Activated T-cell treated with anti-CD3 and anti-CD28 coated beads, Interleukin-2, amount 50 U/mL, for 24 hours (primary cell): ENCODE measurements at regions not wholly inside any gene's neighbourhood (a gene's known extent, or its start where the extent isn't known, plus 50 kb on each side); places are given as distances from the start of the nearest gene placed in this dataset.
A peak's percentile ranks its signal among the peaks of the same experiment; 100 is the strongest.

Experiments
- DNase-seq: peaks from one replicate; pipeline ENCODE4 v3.0.0-alpha.2; 2020
- H3K27ac Mint-ChIP-seq: 2 replicates; pipeline ENCODE4 v1.8.0; 2020; ENCODE audit warnings: mild to moderate bottlenecking, mixed read lengths
- H3K27me3 Mint-ChIP-seq: 2 replicates; pipeline ENCODE4 v1.8.0; 2020; ENCODE audit warnings: mixed read lengths
- H3K36me3 Mint-ChIP-seq: 2 replicates; pipeline ENCODE4 v1.8.0; 2020; ENCODE audit warnings: low read depth, mixed read lengths
- H3K4me1 Mint-ChIP-seq: 2 replicates; pipeline ENCODE4 v1.8.0; 2020; ENCODE audit warnings: low read depth, mixed read lengths
- H3K4me3 Mint-ChIP-seq: 2 replicates; pipeline ENCODE4 v1.8.0; 2020; ENCODE audit warnings: mild to moderate bottlenecking, moderate library complexity, mixed read lengths
- H3K9me3 Mint-ChIP-seq: 2 replicates; pipeline ENCODE4 v1.8.0; 2020; ENCODE audit warnings: mixed read lengths

DNA sequence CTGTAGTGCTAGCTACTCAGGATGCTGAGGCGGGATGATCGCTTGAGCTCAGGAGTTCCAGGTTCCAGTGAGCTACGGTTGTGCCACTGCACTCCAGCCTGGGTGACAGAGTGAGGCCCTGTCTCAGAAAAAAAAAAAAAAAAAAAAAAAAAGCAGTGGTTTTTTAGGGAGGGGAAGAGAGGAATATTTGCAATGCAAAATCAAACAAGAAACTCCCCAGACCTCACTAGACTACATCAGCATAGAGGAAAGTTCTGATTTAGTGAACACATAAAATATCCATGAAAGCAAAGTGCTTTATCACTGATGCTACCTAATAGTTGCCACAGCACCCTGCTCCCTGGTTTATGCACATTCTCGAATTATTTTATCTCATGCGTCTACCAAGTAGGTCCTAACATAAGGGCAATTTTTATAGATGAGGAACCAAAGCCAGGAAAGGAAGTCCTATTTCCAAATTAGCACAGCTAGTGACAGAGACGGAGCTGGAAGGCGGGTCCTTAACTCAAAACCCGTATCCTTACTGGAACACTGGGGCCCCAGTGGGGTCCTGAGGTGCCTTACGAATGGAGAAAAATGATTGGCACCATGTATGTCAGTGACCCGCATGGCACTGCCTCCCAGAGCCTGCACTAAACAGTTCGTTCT is 50.7 kb upstream of the GPR157 start:
- Mint-ChIP-seq H3K9me3 (no peaks in the 10 kb centered on the region), H3K4me1 (peaks cover 10% of the 10 kb centered on the region), H3K36me3 (no peaks in the 10 kb centered on the region), H3K27ac (no peak overlapping the region), H3K4me3 (no peak overlapping the region), H3K27me3 (peaks cover 44% of the 10 kb centered on the region)
- DNase-seq: no peak

DNA sequence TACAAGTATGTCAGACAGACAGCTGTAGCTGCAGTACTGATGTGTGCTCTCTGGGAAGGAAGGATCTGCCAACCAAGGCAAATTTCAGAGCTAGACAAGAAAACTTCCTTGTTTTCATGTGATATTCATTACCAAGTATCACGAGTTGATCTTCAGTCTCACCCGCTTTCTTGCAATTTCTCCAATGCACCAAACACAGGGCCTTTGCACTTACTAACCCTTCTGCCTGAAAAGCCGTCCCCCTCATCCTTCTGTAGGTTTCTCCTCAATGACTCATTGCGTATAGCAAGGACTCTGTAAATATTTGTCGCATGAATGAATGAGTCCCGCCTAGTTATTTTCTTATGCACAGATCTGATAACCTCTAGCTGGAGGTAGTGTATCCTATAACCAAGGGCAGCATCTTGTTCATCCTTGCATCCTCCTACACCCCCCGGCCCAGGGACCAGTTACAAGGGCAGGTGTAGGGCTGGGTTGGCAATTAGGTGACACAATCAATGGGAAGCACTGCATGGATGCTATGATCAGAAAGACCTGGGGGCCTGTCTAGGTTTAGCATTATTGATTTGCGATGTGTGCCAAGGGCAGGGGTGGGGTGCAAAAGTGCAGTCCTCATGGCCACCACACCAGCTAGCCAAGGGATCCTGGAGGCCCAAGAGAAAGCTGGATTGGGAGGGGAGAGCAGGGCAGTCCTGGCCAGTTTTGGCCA is 51.4 kb upstream of the GPR157 start:
- no peaks in the 10 kb centered on the region for H3K36me3 Mint-ChIP-seq
- H3K4me1 Mint-ChIP-seq: peaks cover 10% of the 10 kb centered on the region
- peaks cover 41% of the 10 kb centered on the region for H3K27me3 Mint-ChIP-seq
- no peak overlapping the region for H3K27ac Mint-ChIP-seq
- no peaks in the 10 kb centered on the region for H3K9me3 Mint-ChIP-seq
- no peak for DNase-seq
- H3K4me3 Mint-ChIP-seq: no peak overlapping the region

DNA sequence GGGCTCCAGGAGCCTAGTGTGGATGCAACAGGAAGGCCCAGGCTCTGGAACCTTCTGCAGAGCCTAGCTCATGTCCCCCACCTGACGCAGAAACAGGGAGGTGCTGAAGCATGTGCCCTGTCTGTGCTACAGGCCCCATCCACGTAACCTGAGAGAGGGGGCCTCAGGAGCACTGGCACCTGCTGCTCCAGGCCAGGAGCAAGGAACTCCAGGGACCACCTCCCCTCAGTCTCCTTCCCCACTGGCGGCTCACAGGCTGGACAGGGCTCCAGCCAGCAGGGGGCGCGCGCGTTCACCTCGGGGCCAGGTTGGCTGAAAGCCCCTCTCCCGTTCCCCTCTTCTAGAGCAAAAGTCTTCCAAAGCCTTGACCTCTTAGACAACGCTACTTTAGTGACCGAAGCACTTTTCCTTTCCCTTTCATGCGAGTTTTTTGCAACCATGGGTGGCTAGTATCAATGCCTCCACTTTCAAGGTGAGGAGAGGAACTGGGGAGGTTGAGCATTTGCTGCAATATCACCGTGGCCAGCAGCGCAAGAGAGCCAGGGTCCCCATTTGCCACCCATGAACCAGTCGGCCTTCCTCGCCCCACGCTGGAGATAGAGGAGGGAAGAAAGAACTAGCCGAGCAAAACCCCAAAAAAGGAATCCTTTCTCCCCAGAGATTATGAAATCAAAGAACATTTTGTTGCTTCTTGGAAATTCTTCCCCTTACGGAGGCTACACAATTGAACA is 52.4 kb upstream of the GPR157 start:
- DNase-seq: peak; percentile 83
- Mint-ChIP-seq H3K4me3 (peak overlapping the region; percentile 79), H3K4me1 (peaks cover 10% of the 10 kb centered on the region), H3K27ac (no peak overlapping the region), H3K36me3 (no peaks in the 10 kb centered on the region), H3K9me3 (no peaks in the 10 kb centered on the region), H3K27me3 (peaks cover 41% of the 10 kb centered on the region)

DNA sequence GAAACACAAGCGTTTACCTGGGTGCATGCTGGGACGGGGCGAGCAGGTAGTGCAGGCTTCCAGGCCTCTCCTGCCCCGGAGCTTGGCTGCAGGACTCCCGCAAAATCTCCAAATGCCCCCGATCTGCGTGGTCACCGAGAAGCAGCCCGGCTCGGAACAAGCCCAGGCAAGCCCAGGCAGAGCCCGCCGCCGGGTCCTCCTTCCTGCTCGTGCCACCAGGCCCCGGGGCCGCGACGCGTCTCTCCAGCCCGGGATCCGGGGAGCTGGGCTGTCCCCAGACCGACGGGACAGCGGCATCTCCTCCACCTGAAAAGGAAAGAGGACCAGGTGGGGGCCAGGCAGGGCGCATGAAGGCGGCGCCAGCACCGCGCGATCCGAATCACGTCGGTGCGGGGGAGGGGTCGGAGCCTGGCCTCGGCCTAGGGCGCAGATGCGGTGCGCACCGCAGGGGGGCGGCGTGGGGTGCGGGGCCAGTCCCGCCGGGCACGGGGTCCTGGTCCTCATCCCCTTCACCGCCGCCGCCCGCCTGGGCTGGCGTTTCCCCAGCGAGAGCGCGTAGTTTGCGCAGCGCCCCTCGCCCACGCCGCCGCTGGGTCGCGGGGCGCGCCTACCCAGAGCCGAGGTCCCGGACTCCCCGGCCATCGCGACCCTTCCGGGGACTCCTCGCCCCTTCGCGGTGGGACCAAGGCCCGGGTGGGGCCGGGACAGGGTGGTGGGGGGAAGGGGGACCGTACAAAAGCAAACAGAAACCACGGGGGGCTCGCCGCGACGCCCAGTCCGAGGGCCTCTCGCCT is 52.4 kb upstream of the H6PD start:
- Mint-ChIP-seq H3K27me3 (peaks cover 41% of the 10 kb centered on the region), H3K27ac (no peak overlapping the region), H3K4me3 (peak overlapping the region; percentile 79), H3K36me3 (no peaks in the 10 kb centered on the region), H3K9me3 (no peaks in the 10 kb centered on the region), H3K4me1 (peaks cover 10% of the 10 kb centered on the region)
- no peak for DNase-seq

DNA sequence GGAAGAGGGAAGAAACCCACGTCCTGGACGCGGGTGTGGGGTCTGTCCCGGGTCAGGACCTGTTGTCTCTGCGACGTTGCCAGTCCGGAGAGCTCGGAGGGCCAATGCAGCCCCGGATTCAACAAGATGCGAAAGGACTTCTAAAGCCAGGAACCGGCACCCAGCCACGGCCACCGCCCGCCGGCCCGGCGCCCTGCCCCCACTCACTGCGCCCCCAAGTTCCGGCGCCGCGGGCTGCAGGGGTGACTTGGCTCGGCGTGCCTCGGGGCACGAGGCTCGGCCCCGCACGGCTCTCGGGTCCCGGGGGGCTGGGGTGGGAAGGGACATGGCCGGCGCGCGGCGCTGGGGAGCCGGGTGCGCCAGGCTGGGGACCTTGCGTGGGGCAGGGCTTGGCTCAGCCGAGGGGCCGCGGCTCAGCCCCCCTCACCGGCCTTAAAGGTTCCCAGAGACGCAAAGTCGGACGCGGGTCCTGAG is 51.8 kb upstream of the H6PD start:
- peak overlapping the region; percentile 69 for H3K4me3 Mint-ChIP-seq
- peaks cover 10% of the 10 kb centered on the region for H3K4me1 Mint-ChIP-seq
- H3K27me3 Mint-ChIP-seq: peaks cover 41% of the 10 kb centered on the region
- H3K9me3 Mint-ChIP-seq: no peaks in the 10 kb centered on the region
- DNase-seq: no peak
- no peak overlapping the region for H3K27ac Mint-ChIP-seq
- H3K36me3 Mint-ChIP-seq: no peaks in the 10 kb centered on the region

DNA sequence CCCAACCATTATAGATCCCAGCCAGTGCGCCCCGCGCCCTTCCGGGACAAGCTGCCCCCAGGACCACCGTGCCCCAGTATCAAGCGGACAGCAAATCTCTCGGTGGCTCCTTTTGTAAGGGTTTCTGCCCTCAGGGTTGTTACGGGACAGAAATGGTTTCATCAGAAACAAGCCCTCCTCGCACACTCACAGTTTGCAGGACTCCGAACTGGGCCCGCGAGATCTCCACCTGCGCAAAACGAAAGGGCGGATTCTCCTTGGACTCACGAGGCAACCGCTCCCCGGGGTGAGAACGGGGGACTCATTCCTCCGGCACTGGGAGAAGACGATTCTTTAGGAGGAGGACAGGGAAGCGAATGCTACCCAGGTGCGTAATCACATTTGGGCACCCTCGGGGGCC is 51.1 kb upstream of the H6PD start:
- H3K27me3 Mint-ChIP-seq: peaks cover 41% of the 10 kb centered on the region
- no peak overlapping the region for H3K4me3 Mint-ChIP-seq
- no peak for DNase-seq
- peaks cover 10% of the 10 kb centered on the region for H3K4me1 Mint-ChIP-seq
- H3K27ac Mint-ChIP-seq: no peak overlapping the region
- no peaks in the 10 kb centered on the region for H3K9me3 Mint-ChIP-seq
- H3K36me3 Mint-ChIP-seq: no peaks in the 10 kb centered on the region

DNA sequence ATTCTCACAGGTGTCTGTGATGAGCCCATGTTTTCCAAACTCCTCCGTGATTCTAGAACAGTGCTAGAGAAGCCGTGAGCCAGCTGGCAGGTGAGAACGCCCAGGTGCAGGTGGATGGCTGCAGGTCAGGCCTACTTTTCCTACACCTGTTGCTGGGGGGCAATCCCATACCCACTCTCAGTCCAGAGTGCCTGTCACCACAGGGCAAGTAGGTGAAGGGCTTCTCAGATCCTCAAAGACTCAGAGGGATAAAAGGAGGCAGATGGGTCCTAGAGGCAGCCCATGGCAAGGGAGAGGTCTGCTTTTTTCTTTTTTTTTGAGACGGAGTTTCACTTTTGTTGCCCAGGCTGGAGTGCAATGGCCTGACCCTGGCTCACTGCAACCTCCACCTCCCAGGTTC is 50.7 kb upstream of the H6PD start:
- peaks cover 41% of the 10 kb centered on the region for H3K27me3 Mint-ChIP-seq
- no peak overlapping the region for H3K4me3 Mint-ChIP-seq
- H3K9me3 Mint-ChIP-seq: no peaks in the 10 kb centered on the region
- no peak for DNase-seq
- H3K36me3 Mint-ChIP-seq: no peaks in the 10 kb centered on the region
- peaks cover 10% of the 10 kb centered on the region for H3K4me1 Mint-ChIP-seq
- H3K27ac Mint-ChIP-seq: no peak overlapping the region

DNA sequence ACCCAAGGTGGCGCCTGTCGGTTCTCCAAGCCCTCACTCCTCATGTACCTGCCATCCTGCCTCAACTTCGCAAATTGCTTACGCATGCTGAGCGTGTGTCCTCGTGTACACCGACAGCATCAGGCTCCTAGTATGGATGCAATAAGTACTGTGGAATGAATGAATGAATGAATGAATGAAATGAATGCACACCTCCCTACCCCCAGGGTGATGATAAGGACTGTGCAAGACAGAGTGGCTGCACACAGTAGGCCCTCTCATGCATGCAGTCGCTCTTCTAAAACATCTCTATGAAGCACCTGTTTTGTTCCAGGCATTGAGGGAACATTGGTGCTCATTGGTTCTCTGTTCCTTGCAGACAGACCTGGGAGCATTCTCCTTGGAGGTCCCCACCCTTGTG is 49.8 kb upstream of the H6PD start:
- Mint-ChIP-seq H3K9me3 (no peaks in the 10 kb centered on the region), H3K4me3 (no peak overlapping the region), H3K27ac (no peak overlapping the region), H3K36me3 (no peaks in the 10 kb centered on the region), H3K4me1 (peaks cover 10% of the 10 kb centered on the region), H3K27me3 (peaks cover 41% of the 10 kb centered on the region)
- DNase-seq: no peak
